NK-92 treated with Interleukin-12 subunit alpha and Interleukin-12 subunit beta, amount 100 ng/mL, for 24 hours (cell line): ENCODE measurements at regions not wholly inside any gene's neighbourhood (a gene's known extent, or its start where the extent isn't known, plus 50 kb on each side); places are given as distances from the start of the nearest gene placed in this dataset.
"Not testable (repeated sequence)": the region's sequence is repeated elsewhere in the genome, so short reads cannot be mapped to it uniquely, and the experiment has no call there.

ENCODE experiments used
- DNase-seq: peaks from one replicate; lab custom pipeline; 2025; lab: John Stamatoyannopoulos, UW

DNA sequence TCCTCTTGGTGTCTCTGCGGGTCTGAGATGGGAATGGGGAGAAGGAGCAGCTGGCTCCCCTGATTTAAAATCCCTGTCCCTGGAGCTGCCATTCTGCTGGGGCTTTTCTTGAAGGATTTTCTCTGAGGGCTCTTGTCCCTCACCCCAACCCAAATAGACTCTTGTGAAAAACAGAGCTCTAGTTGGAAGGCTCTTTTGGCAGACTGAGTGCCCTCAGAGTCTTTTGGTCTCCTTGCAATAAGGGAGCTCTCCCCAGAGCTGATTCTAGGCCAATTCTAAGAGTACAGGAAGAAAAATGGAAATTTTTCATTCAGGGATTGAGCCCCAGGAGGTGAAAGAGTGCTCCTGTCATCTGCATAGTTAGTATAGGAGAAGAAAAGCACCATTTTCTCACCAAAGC is 238.3 kb downstream of the COG6 start:
- no peak for DNase-seq

DNA sequence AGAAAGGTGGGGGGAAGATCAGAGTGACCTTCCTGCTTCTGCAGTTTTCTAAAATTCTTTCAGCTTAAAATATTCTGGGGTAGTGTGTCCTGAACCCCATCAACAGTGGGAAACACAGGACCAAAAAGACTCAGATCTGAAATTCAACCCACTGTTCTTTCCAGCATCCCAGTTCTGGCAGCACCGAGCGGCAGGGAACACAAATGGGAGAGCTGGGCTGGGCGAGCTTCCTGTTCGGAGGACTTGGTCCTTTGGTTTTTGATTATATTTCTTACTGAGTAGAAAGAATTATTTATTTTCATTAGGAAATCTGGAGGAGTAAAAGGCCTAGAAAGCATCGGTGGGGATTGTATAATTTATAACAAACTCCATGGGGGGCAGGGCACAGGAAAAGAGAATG is 239.1 kb downstream of the COG6 start:
- no peak for DNase-seq

DNA sequence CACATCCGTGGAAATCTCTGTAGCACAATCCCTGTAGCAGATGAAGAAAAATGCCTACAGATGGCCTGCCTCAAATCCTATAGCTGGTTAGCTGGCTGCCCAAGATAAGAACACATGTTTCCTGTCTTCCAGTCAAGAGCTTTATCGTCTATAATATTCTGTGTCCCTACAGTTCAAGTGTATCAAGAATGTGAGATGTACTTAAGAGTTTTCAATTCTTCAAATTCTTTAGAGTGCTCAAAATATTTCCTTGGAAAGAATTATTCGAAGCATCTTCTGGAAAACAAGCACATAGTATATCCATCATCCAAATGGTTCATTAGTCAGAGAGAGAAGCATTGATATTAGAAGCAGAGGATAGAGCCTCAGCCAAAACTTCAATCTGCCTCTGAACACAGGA is 239.8 kb downstream of the COG6 start:
- DNase-seq, result no peak

DNA sequence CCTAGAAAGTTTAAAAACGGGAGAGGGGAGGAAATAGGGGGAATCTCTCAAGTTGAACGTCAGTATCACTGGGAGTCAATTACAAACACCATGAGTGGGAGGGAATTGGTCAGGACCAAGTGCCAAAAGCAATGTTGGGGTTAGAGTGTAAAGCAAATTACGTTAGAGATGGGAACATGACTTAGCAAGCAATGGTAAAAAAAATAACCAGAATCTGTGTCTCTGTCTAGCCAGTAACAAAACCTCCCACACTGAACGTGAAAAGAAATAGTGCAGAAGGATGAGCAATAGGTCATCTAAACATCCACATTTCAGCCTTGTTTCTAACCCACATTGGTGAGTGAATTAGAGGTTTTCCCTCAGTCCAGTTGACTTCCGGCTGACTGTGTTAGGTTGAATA is 242.2 kb downstream of the COG6 start:
- no peak for DNase-seq

DNA sequence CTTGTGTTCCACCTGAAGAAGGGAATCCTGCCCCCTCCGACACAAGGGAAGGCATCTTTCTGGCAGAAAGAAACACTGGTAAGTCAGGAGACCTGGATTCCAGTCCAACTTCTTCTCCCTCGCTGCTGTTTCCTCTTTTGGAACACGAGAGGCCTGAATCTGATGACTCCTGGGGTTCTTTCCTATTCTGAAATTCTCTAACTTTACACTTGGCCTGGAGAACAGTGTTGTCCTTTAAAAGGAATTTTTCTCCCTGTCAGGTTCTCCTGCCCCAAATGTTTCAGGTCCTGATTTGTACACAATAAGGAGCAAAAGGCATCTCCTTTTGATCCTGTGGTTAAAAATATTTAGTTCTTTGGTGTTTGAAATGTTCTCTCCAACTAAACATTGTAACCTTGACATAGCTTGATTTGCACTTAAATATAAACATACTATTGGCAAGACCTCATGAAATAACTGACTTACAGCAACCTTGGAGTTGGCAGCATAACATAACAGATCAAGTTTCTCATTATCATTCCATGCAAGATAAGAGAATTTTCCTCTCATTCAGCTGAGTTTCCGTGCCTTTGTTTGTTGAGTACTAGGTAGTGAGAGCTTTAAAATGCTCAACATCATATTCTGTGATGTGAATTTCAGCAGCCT is 244.8 kb downstream of the COG6 start:
- no peak for DNase-seq

DNA sequence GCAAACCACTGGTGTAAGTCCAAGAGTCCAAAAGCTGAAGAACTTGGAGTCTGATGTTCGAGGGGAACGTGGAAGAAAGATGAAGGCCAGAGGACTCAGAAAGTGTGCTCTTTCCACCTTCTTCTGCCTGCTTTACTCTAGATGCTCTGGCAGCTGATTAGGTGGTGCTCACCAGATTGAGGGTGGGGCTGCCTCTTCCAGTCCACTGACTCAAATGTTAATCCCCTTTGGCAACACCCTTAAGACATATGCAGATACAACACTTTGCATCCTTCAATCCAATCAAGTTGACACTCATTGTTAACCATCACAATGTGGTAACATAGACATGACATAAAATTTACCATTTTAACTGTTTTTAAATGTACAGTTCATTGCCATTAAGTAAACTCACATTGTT is 249.5 kb downstream of the COG6 start:
- DNase-seq, result no peak

DNA sequence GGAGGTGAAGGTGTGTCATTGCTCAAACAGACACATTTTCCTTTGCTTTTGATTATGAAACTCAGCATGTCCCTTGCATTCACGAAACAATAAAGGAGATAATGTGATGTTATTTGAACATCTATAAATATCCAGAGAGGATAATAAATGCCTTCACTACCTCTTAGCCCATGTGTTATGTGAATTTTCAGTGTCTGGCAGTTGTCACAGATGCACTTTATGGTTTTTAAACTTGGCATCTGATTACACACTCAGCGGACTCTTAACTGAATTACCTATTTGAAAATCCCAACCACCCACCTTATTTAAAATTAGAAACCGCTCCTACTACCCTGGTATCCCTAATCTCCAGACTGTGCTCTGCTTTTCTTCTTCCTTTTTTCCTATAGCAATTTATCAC is 254.2 kb downstream of the COG6 start:
- DNase-seq, result no peak

DNA sequence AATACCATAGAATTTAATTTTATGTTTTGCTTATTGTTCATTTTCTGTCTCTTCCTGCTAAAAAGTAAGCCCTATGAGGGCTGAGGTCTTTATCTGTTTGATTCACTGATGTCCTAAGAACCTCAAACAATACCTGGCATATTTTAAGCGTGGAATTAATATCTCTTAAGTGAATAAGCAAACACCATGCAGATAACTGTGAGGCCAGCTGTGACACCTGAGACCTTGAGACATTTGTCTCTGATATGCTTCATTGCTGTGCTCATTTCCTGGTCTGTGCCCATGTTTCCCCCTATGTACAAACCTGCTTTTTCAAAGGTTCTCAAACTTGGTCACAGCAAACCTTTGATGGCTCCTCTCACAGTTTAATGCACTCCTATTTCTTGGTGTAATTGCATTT is 254.6 kb downstream of the COG6 start:
- no peak for DNase-seq

DNA sequence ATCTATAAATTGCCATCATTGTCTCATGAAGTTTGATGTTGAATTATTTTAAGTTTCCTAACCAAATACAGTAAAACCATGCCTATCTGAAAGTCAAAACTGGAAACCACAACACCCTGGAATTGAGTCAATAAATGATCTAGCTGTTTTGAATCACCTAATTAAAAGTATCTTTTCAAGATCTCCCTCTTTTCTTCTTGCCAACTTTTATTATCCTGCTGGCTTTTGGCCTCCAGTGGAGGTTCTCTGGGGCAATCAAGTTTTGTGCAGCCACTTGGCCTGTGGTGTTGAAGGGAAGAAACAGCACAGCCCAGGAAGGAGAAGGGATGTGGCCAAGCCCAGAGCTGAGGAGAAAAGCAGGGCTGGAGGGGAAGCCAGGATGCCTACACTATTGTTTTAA is 255.4 kb downstream of the COG6 start:
- DNase-seq, result no peak

DNA sequence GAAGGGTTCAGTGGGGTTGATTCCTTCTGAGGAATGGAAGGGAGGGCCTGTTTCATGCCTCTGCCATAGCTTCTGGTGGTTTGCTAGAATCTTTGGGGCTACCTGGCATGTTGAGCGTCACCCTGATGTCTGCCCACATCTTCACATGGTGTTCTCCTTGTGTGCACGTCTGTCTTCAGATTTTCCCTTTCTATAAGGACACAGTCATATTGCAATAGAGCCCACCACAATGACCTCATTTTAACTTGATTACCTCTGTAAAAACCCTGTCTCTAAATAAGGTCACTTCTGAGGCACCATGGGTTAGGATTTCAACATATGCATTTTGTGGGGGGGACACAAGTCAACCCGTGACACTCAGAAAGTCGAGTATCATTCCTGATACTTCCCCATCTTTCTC is 257.9 kb downstream of the COG6 start:
- DNase-seq, result no peak

DNA sequence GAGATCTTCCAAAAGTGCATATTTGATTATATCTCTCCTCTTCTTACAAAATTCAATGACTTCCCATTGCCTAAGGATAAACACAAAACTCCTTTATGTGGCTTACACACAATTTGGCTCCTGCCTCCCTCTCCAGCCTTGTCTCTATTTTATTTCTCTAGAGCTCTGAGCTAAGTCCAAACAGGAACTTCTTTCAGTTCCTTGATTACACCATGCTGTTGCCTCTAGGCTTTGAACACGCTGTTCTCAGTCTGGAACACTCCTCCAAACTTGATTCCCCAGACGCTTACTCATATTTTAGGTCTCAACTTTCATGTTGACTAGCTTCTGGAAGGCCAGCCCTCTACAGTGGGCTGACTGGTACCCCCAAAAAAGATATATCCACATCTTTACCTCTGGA is 258.5 kb downstream of the COG6 start:
- no peak for DNase-seq

DNA sequence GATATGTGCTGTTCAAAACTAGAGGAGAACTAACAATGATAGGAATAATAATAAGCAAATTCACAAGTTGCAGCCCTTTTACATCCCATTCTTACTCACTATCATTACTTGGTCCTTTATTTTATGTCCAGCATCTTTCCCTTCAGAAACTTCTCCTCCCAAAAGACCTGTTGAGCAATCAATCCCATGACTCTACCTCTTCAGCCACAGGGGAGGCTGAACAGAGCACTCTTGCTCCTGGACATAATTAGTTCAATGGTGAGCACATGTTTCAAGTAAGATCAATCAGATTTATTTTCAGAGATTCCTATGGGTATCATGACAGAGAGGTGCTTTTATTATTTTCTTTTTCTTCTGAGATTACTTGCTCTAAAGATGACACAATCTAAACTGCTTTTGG is 260.0 kb downstream of the COG6 start:
- DNase-seq, result no peak

DNA sequence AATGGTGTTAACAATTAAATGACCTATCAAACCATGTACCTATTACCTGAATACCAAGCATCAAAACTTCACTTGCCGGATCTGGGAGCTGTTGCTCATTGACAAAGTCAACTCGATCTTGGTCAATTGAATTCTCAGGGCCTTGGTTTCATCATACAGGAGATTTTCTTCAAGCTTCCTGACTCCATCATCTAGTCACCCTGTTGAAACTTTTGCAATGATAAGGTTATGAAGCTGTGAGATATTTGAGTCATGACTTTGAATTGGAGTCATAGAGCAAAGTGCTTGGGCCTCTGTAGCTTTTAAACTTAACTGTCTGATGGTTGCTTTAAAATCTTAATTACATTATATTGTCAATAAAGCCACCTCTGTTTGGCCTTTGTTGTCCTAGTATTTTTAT is 260.9 kb downstream of the COG6 start:
- no peak for DNase-seq

DNA sequence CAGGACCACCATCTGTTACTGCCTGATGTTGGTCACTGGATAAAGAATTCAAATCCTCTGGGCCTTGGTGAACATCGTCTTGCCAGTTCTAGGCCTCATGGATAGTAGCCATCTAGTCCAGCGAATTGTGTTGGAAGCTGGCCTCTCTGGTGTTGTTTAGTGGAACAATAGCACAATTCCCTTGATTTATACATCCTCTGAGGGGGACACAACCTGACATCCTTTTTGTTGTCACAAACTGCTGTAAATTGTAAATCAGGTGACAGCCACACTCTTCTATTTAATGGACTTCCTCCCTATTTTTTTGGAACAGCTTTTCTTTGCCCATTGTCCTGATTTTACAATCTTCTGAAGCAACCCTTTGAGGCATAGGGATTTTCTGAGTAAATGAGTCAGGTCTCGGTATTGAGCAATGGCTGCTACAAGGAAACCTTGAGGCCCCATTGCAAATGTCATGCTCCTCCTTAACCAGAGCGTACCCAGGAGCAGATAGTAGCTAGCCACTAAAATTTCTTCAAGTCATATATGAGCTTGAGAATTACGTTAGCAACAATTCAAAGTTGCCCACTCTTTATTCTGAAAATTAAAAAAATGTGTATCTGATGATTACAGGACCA is 263.3 kb downstream of the COG6 start:
- no peak for DNase-seq

DNA sequence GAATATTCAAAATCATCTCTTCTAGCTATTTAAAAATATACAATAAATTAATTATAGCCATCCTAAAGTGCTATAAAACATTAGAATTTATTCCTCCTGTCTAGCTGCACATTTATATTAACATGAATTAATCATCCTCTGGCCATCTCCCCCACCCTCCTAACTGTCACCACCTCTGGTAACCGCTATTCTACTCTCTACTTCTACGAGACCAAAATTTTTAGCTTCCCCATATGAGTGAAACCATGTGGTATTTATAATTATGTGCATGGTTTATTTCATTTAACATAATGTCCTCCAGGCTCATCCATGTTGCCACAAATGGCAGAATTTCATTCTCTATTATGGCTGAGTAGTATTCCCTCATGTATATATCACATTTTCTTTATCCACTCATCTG is 265.2 kb downstream of the COG6 start:
- no peak for DNase-seq

DNA sequence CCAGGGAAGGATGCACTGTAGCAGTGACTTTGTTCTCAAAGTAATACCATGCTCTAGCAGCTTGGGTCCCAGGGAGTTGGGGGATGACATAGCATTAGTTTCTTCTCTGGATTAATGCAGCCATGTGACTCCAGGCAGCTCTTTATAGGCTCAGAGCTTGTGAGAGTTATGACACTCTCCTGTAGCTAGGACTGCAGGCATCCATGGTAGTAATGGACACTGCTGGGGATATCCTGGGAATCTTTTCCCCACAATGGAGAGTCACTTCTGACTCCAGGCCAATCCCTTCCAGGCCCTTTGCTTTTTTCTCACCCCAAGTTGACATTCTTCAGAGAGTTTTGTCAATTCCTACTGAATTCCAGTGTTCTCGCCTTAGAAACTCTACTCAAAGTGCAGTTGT is 270.9 kb downstream of the COG6 start:
- no peak for DNase-seq

DNA sequence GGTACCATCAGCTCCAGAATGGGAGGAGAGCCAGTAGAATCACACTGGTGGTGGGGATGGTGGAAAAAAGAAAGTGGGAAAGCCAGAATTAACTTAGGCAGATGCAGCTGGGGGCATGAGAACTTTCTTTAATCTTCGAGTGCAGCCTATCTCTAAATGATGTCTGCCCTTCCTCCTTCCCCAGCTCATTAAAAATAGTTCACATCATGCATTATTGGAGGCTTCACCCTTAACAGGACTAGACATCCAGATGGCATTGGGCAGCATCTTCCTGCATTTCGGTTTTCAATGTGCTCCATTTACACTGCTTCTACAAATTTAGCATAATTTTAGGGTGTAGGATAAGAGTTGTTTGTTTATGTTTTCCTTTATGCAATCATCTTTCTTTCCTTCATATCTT is 272.8 kb downstream of the COG6 start:
- DNase-seq, result no peak

DNA sequence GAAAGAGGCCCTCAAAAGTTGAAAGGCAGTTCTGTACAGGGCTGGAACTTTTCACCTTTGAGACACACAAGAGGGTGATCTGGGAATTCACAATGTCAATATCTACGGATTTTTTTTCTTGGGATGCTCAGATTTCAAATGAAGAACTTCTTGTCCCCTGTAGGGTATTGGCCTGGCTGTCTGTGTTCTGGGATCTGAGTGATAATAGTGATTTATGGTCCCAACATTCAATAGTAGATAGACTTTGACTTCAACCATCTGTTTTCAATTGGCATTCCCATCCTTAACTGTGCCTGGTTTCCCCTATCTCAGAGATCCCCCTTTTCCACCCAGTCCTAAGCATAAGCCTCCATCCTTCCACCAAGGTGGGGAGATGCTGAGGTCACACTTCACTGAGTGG is 274.1 kb downstream of the COG6 start:
- DNase-seq, result no peak

DNA sequence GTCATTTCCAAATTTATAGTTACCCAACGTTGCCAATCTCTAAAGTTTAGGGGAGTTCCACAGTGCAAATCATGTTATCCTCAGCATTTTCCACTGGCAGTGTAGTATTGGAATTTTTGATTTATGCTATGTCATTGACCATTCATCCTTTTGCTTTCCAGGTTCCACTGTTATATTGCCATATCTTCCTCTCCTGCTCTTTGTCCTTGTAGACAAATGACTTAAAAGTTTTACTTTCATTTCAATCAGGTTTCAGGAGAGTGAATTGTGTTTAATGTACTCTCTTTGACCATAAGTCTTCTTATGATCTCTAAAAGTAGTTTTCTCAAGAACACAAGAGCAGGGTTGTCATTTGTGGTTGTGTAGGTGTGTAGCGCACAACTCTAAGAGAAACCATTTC is 274.6 kb downstream of the COG6 start:
- no peak for DNase-seq

DNA sequence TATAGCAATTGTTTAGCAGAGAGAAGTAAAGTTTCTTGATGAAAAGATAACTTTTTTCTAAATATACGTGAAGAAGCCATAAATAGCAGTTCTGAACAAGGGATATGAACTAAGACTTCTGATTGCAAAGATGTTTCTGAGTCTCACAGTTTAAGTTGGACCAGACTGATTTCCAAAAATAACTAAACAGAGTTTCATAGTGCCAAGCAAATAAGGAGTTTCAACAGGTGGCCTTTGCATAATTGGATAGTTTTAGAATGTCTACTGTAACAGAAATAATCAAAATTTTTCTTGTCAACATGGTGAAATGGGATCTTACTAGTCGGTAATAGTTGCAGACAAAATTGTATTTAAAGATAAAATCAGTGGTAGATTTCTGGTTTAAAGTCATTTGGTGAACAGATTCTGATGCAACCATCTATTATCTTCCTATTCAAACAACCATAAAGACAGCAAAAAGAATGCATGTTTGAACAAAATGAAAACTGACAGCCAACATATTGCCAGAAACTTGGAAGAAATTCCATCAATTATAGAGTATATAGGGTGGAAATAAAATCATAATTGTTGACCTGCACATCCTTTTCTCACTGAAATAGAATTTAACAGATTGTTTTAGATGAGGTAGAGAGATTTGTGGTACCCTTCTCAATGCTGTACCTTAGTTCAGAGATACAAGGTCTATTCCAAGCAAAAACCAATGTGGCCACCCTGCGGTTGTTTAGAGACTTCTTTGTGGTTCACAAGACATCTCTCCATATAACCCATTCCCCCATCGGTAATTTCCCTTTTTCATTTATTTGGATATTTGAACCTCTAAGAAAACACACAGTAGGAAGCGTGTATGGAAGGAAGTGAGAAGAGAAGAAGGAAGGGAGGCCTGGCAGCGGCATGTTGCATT is 275.3 kb downstream of the COG6 start:
- no peak for DNase-seq

DNA sequence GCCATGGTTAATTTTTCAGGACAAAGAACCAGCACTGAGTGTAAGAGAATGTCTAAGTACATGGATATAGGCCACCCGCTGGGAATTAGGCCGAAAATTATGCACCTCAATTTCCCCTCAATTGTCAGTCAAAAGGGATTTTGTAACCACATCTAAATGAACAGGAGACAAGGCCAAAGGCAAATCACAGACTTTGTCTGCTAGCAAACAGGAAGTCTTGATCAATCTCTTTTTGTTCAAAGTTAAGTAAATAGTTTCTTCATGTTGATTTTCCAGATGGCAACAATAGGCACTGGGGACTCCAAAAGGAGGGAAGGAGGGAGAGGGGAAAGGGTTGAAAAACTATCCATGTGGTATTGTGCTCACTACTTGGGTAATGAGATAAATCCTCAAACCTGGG is 276.0 kb downstream of the COG6 start:
- no peak for DNase-seq

DNA sequence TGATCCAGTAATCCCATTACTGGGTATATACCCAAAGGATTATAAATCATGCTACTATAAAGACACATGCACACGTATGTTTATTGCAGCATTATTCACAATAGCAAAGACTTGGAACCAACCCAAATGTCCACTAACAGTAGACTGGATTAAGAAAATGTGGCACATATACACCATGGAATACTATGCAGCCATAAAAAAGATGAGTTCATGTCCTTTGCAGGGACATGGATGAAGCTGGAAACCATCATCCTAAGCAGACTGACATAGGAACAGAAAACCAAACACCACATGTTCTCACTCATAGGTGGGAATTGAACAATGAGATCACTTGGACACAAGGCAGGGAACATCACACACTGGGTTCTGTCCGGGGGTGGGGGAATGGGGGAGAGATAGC is 277.1 kb downstream of the COG6 start:
- DNase-seq, result not testable (repeated sequence)

DNA sequence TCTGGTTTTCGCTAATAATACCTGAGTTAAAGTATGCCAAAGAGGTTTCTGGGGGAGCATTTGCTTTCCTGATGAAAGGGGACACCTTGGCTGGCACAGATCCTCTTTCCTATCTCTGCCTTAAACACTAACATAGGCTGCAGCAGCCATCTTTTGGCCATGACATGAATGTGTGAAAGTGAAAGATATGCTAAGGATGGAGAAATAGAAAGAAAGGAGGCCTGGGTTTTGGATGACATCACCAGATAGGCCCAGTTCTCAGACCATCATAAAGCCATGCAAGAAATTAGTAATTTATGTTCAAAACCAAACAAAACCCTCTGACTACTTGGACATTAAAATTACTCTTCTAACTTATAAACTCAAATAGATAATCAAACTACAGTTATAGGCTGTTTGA is 279.7 kb downstream of the COG6 start:
- DNase-seq, result no peak
